ENCODE measurements at regions not wholly inside any gene's neighbourhood (a gene's known extent, or its start where the extent isn't known, plus 50 kb on each side); places are given as distances from the start of the nearest gene placed in this dataset.

GRCh38 chr6:47132724-47133123 lies 90.6 kb upstream of the ADGRF1 start:
- no peaks in the 10 kb centered on the region for H3K9me3 Mint-ChIP-seq
- Histone ChIP-seq H3K79me2 (replicated peaks; ENCODE audit: insufficient read depth) (no peaks in the 10 kb centered on the region), H3K9me2 (ENCODE audit: insufficient read depth) (no peaks in the 10 kb centered on the region), H3K4me1 (ENCODE audit: insufficient read depth) (peaks cover 25% of the 10 kb centered on the region), H3K27ac (ENCODE audit: low read depth) (no peak overlapping the region), H3F3A (replicated peaks; ENCODE audit: low read depth) (no peaks in the 10 kb centered on the region), H3K36me3 (ENCODE audit: insufficient read depth) (no peaks in the 10 kb centered on the region), H3K4me2 (no peak overlapping the region), H4K20me1 (replicated peaks; ENCODE audit: insufficient read depth) (no peaks in the 10 kb centered on the region), H2AFZ (peak overlapping the region; percentile 48; the same call in 1 of the 2 replicates), H3K27me3 (ENCODE audit: insufficient read depth) (no peaks in the 10 kb centered on the region), H3K4me3 (no peak overlapping the region)
- H3K36me3 Mint-ChIP-seq (ENCODE audit: low read depth): no peaks in the 10 kb centered on the region
- H3K4me1 Mint-ChIP-seq: peaks cover 39% of the 10 kb centered on the region
- DNase-seq (ENCODE audit: low spot score): no peak
- TF ChIP-seq ZNF331 (CRISPR knock-in tag; IDR thresholded peaks at IDR 0.05; ENCODE audit: low read depth) (no peak), CREB1 (CRISPR knock-in tag; IDR thresholded peaks at IDR 0.05; ENCODE audit: low read depth) (no peak), ZNF114 (CRISPR knock-in tag; IDR thresholded peaks at IDR 0.05) (no peak), EZH2 (IDR thresholded peaks at IDR 0.05; ENCODE audit: low read depth, unreplicated experiment) (no peak), POLR2AphosphoS5 (IDR thresholded peaks at IDR 0.05; ENCODE audit: low read depth) (no peak), STAT1 (IDR thresholded peaks at IDR 0.05; ENCODE audit: unreplicated experiment) (no peak), EZH2phosphoT487 (IDR thresholded peaks at IDR 0.05; ENCODE audit: unreplicated experiment) (no peak), ETS1 (IDR thresholded peaks at IDR 0.05) (no peak), JUNB (IDR thresholded peaks at IDR 0.05; ENCODE audit: unreplicated experiment) (no peak), NANOG (IDR thresholded peaks at IDR 0.05; ENCODE audit: borderline replicate concordance) (no peak)
- TF ChIP-seq, protein P1, sequence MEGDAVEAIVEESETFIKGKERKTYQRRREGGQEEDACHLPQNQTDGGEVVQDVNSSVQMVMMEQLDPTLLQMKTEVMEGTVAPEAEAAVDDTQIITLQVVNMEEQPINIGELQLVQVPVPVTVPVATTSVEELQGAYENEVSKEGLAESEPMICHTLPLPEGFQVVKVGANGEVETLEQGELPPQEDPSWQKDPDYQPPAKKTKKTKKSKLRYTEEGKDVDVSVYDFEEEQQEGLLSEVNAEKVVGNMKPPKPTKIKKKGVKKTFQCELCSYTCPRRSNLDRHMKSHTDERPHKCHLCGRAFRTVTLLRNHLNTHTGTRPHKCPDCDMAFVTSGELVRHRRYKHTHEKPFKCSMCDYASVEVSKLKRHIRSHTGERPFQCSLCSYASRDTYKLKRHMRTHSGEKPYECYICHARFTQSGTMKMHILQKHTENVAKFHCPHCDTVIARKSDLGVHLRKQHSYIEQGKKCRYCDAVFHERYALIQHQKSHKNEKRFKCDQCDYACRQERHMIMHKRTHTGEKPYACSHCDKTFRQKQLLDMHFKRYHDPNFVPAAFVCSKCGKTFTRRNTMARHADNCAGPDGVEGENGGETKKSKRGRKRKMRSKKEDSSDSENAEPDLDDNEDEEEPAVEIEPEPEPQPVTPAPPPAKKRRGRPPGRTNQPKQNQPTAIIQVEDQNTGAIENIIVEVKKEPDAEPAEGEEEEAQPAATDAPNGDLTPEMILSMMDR (conservative IDR thresholded peaks at IDR 0.05; ENCODE audit: low read depth in 2 of 2): no peak
- TF ChIP-seq, protein P2, sequence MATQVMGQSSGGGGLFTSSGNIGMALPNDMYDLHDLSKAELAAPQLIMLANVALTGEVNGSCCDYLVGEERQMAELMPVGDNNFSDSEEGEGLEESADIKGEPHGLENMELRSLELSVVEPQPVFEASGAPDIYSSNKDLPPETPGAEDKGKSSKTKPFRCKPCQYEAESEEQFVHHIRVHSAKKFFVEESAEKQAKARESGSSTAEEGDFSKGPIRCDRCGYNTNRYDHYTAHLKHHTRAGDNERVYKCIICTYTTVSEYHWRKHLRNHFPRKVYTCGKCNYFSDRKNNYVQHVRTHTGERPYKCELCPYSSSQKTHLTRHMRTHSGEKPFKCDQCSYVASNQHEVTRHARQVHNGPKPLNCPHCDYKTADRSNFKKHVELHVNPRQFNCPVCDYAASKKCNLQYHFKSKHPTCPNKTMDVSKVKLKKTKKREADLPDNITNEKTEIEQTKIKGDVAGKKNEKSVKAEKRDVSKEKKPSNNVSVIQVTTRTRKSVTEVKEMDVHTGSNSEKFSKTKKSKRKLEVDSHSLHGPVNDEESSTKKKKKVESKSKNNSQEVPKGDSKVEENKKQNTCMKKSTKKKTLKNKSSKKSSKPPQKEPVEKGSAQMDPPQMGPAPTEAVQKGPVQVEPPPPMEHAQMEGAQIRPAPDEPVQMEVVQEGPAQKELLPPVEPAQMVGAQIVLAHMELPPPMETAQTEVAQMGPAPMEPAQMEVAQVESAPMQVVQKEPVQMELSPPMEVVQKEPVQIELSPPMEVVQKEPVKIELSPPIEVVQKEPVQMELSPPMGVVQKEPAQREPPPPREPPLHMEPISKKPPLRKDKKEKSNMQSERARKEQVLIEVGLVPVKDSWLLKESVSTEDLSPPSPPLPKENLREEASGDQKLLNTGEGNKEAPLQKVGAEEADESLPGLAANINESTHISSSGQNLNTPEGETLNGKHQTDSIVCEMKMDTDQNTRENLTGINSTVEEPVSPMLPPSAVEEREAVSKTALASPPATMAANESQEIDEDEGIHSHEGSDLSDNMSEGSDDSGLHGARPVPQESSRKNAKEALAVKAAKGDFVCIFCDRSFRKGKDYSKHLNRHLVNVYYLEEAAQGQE (IDR thresholded peaks at IDR 0.05; ENCODE audit: unreplicated experiment): no peak
- TF ChIP-seq, protein P3, sequence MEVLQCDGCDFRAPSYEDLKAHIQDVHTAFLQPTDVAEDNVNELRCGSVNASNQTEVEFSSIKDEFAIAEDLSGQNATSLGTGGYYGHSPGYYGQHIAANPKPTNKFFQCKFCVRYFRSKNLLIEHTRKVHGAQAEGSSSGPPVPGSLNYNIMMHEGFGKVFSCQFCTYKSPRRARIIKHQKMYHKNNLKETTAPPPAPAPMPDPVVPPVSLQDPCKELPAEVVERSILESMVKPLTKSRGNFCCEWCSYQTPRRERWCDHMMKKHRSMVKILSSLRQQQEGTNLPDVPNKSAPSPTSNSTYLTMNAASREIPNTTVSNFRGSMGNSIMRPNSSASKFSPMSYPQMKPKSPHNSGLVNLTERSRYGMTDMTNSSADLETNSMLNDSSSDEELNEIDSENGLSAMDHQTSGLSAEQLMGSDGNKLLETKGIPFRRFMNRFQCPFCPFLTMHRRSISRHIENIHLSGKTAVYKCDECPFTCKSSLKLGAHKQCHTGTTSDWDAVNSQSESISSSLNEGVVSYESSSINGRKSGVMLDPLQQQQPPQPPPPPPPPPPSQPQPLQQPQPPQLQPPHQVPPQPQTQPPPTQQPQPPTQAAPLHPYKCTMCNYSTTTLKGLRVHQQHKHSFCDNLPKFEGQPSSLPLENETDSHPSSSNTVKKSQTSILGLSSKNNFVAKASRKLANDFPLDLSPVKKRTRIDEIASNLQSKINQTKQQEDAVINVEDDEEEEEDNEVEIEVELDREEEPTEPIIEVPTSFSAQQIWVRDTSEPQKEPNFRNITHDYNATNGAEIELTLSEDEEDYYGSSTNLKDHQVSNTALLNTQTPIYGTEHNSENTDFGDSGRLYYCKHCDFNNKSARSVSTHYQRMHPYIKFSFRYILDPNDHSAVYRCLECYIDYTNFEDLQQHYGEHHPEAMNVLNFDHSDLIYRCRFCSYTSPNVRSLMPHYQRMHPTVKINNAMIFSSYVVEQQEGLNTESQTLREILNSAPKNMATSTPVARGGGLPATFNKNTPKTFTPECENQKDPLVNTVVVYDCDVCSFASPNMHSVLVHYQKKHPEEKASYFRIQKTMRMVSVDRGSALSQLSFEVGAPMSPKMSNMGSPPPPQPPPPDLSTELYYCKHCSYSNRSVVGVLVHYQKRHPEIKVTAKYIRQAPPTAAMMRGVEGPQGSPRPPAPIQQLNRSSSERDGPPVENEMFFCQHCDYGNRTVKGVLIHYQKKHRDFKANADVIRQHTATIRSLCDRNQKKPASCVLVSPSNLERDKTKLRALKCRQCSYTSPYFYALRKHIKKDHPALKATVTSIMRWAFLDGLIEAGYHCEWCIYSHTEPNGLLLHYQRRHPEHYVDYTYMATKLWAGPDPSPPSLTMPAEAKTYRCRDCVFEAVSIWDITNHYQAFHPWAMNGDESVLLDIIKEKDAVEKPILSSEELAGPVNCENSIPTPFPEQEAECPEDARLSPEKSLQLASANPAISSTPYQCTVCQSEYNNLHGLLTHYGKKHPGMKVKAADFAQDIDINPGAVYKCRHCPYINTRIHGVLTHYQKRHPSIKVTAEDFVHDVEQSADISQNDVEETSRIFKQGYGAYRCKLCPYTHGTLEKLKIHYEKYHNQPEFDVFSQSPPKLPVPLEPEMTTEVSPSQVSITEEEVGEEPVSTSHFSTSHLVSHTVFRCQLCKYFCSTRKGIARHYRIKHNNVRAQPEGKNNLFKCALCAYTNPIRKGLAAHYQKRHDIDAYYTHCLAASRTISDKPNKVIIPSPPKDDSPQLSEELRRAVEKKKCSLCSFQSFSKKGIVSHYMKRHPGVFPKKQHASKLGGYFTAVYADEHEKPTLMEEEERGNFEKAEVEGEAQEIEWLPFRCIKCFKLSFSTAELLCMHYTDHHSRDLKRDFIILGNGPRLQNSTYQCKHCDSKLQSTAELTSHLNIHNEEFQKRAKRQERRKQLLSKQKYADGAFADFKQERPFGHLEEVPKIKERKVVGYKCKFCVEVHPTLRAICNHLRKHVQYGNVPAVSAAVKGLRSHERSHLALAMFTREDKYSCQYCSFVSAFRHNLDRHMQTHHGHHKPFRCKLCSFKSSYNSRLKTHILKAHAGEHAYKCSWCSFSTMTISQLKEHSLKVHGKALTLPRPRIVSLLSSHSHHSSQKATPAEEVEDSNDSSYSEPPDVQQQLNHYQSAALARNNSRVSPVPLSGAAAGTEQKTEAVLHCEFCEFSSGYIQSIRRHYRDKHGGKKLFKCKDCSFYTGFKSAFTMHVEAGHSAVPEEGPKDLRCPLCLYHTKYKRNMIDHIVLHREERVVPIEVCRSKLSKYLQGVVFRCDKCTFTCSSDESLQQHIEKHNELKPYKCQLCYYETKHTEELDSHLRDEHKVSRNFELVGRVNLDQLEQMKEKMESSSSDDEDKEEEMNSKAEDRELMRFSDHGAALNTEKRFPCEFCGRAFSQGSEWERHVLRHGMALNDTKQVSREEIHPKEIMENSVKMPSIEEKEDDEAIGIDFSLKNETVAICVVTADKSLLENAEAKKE (CRISPR knock-in tag; IDR thresholded peaks at IDR 0.05): no peak
- H3K27me3 Mint-ChIP-seq (ENCODE audit: insufficient read depth, low read depth, poor library complexity): peaks cover 1% of the 10 kb centered on the region
- ATAC-seq: no peak; the same call in 2 of the 3 replicates
- H3K4me3 Mint-ChIP-seq: no peak overlapping the region
- no peak overlapping the region for H3K27ac Mint-ChIP-seq

All from GM23338 (cell line).